ENCODE measurements at regions not wholly inside any gene's neighbourhood (a gene's known extent, or its start where the extent isn't known, plus 50 kb on each side); places are given as distances from the start of the nearest gene placed in this dataset.

DNA sequence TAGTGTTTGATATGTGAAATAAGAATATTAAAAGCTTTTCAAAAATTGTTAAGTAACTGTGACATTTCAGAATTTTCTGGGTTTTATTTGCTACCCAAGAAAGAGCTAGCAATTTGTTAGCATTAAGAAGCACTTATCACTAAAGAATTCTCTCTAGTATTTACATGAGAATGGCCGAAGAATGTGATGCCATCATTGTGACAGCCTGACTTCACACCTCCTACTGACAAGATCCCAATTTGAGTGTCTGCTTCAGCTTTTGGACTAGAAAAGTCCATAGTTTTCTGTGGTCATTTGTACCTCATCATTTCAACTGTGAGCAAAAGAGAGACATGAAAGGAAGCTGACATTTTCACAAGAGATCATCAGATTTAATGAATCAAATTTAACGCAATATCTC, 548.1 kb upstream of the AGTR1 start:
- TF ChIP-seq, protein P1, sequence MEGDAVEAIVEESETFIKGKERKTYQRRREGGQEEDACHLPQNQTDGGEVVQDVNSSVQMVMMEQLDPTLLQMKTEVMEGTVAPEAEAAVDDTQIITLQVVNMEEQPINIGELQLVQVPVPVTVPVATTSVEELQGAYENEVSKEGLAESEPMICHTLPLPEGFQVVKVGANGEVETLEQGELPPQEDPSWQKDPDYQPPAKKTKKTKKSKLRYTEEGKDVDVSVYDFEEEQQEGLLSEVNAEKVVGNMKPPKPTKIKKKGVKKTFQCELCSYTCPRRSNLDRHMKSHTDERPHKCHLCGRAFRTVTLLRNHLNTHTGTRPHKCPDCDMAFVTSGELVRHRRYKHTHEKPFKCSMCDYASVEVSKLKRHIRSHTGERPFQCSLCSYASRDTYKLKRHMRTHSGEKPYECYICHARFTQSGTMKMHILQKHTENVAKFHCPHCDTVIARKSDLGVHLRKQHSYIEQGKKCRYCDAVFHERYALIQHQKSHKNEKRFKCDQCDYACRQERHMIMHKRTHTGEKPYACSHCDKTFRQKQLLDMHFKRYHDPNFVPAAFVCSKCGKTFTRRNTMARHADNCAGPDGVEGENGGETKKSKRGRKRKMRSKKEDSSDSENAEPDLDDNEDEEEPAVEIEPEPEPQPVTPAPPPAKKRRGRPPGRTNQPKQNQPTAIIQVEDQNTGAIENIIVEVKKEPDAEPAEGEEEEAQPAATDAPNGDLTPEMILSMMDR (IDR thresholded peaks at IDR 0.05 in 4 of 5, conservative IDR thresholded peaks at IDR 0.05 in 1 of 5): no peak
- no peak for TF ChIP-seq POLR2A (IDR thresholded peaks at IDR 0.05)
